Vagina (tissue), 2 donors: ENCODE measurements at regions not wholly inside any gene's neighbourhood (a gene's known extent, or its start where the extent isn't known, plus 50 kb on each side); places are given as distances from the start of the nearest gene placed in this dataset.
"Not testable (repeated sequence)": the region's sequence is repeated elsewhere in the genome, so short reads cannot be mapped to it uniquely, and the experiment has no call there.

Experiments
- DNase-seq, 2 donors: peaks; one replicate each; pipeline ENCODE4 v3.0.0-alpha.2; 2017; ENCODE audit errors: extremely low spot score in 2 of 2
- H3K27ac ChIP-seq: fragments of 200-600 bp; sonication (generic); one replicate; pipeline ENCODE4 v1.5.1; 2019
- H3K27me3 ChIP-seq: fragments of 200-600 bp; sonication (generic); one replicate; pipeline ENCODE4 v1.5.1; 2019
- H3K36me3 ChIP-seq, 2 donors: fragments of 200-600 bp; sonication (generic); one replicate each; pipeline ENCODE4 v1.5.1; 2017 to 2019
- H3K4me1 ChIP-seq: fragments of 200-600 bp; sonication (generic); one replicate; pipeline ENCODE4 v1.5.1; 2019
- H3K4me3 ChIP-seq, 2 donors: fragments of 200-600 bp; sonication (generic); 1 replicate in 1 of 2; 2 replicates in 1 of 2; pipeline ENCODE4 v1.5.1; 2016 to 2019
- H3K9me3 ChIP-seq: fragments of 200-600 bp; sonication (generic); one replicate; pipeline ENCODE4 v1.5.1; 2019
- CTCF ChIP-seq, 3 experiments: fragments of 450-650 bp in 2 of 3; fragments of 200-600 bp in 1 of 3; sonication (generic) in 1 of 3; IDR thresholded peaks; one replicate each; pipeline ENCODE4 v1.5.1; 2017 to 2019; ENCODE audit warnings: antibody characterized with exemption in 3 of 3, mild to moderate bottlenecking in 2 of 3, moderate library complexity in 2 of 3
- POLR2A ChIP-seq, 2 donors: fragments of 450-650 bp; IDR thresholded peaks; one replicate each; pipeline ENCODE4 v1.6.1; 2017; ENCODE audit warnings: antibody characterized with exemption in 2 of 2, mild to moderate bottlenecking in 2 of 2, moderate library complexity in 2 of 2
- POLR2AphosphoS5 ChIP-seq, 2 donors: sonication (generic); formaldehyde crosslinking; IDR thresholded peaks; one replicate each; pipeline ENCODE4 v1.9.0; 2017; ENCODE audit warnings: antibody characterized with exemption in 2 of 2, mild to moderate bottlenecking in 2 of 2, low read depth in 1 of 2; ENCODE audit not compliant: insufficient read depth in 1 of 2
- intact Hi-C: fragments of 100-400 bp; cut with DNase I; formaldehyde crosslinking; loops from one replicate; pipeline ENCODE4 v1.15.1; 2023

- Histone ChIP-seq H3K9me3 (no peaks in the 10 kb centered on the region), H3K27me3 (no peaks in the 10 kb centered on the region), H3K27ac (no peak overlapping the region), H3K36me3 (no peaks in the 10 kb centered on the region), H3K4me3 (no peak overlapping the region), H3K4me1 (no peaks in the 10 kb centered on the region)
- no peak for DNase-seq
- TF ChIP-seq POLR2A (IDR thresholded peaks at IDR 0.05) (no peak), POLR2AphosphoS5 (IDR thresholded peaks at IDR 0.05; ENCODE audit: insufficient read depth in 1 of 2, low read depth in 1 of 2) (no peak), CTCF (IDR thresholded peaks at IDR 0.05) (no peak)
- intact Hi-C loops: no loop called here
Observed at GRCh38 chr1:121538943-121539575, 354.3 kb downstream of the SRGAP2C start.

DNA sequence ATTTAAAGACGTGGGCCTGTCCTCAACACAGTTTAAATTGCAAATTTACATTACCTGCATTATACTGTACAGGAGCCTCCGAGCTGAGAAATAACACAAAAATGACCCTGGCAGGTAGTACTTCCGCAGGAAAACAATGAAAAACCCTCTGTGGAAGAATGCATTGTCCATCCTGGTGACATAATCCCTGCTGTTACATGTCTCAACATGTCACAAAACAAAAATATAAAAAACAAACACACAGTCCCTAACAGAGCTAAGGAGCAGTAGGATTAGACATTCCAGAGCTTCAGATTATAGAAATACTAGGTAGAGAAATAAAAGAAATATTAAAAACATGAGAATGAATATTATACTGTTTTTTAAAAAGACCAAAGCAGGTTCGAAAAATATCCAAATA lies 359.2 kb downstream of the SRGAP2C start:
- H3K4me1 ChIP-seq, H3K27ac ChIP-seq, H3K36me3 ChIP-seq, H3K27me3 ChIP-seq, H3K9me3 ChIP-seq, DNase-seq, intact Hi-C loops, H3K4me3 ChIP-seq: not testable (repeated sequence)

DNA sequence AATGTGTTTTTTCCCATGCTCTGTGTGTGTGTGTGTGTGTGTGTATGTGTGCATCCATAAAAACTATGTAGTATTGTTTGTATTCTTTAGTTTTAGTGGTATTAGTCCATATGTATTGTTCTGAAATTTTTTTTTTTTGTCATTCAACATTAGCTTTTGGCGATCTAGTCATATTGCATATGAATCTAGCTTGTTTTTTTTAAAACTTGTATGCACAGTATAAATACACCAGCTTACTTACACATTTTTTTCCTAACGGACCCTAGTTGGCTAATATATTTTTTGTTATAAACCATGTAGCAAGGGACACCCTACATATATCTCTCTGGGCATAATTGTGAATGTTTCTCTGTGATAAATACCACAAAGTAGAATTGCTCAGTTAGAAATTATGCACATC lies 359.7 kb downstream of the SRGAP2C start:
- Histone ChIP-seq H3K27me3 (no peaks in the 10 kb centered on the region), H3K9me3 (no peaks in the 10 kb centered on the region), H3K4me3 (no peak overlapping the region), H3K4me1 (no peaks in the 10 kb centered on the region), H3K36me3 (no peaks in the 10 kb centered on the region), H3K27ac (no peak overlapping the region)
- no peak for DNase-seq
- TF ChIP-seq CTCF (IDR thresholded peaks at IDR 0.05): no peak
- TF ChIP-seq POLR2AphosphoS5 (IDR thresholded peaks at IDR 0.05; ENCODE audit: insufficient read depth in 1 of 2, low read depth in 1 of 2): no peak
- TF ChIP-seq POLR2A (IDR thresholded peaks at IDR 0.05): no peak
- intact Hi-C loops: no loop called here

DNA sequence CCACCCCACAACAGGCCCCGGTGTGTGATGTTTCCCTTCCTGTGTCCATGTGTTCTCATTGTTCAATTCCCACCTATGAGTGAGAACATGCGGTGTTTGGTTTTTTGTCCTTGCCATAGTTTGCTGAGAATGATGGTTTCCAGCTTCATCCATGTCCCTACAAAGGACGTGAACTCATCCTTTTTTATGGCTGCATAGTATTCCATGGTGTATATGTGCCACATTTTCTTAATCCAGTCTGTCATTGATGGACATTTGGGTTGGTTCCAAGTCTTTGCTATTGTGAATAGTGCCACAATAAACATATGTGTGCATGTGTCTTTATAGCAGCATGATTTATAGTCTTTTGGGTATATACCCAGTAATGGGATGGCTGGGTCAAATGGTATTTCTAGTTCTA lies 361.1 kb downstream of the SRGAP2C start:
- DNase-seq, H3K36me3 ChIP-seq, H3K4me3 ChIP-seq, H3K27ac ChIP-seq, H3K4me1 ChIP-seq, H3K9me3 ChIP-seq, H3K27me3 ChIP-seq, intact Hi-C loops: not testable (repeated sequence)

DNA sequence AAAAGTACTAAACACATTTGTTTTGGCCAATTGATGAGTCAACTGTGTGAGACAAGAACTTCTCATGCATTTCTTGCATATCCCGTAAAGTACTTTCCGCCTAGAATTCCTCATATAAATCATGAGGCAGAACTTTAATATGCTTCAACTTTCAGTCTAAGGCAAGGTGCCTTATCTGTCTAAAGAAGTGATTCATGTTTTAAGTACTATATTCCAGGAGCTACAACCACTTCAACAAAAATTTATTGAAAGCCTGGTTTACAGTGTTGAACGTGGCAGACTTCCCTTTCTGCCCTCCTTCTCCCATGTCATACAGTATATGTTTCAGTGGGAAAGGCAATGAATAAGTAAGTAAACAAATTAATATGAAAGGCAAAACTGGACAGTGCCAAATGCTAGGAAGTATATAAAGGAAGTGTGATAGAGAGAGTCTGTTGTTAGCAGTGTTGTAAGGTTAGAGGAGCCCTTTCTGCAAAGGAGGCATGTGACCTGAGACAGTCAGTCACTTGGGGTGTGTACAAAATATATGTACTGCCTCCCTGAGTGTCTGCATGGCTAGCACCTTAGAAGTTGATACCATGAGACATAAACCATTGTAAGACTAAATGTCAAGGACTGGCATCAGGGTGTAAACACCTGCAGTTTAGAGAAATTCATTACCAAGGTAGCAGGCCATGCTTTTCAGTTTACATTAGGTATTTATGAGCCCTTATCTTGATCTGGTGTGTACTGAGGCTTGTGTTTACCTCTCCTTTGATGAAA lies 362.2 kb downstream of the SRGAP2C start:
- TF ChIP-seq CTCF (IDR thresholded peaks at IDR 0.05) (no peak), POLR2AphosphoS5 (IDR thresholded peaks at IDR 0.05; ENCODE audit: insufficient read depth in 1 of 2, low read depth in 1 of 2) (no peak), POLR2A (IDR thresholded peaks at IDR 0.05) (no peak)
- no peak for DNase-seq

DNA sequence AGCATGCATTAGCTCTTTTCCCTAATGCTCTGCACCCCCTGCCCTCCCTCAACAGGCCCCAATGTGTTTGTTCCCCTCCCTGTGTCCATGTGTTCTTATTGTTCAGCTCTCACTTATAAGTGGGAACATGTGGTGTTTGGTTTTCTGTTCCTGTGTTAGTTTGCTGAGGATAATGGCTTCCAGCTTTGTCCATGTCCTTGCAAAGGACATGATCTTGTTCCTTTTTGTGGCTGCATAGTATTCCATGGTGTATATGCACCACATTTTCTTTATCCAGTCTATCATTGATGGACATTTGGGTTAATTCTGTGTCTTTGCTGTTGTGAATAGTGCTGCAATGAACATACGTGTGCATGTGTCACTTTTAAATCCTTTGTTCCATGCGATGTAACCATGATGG lies 363.0 kb downstream of the SRGAP2C start:
- DNase-seq, H3K9me3 ChIP-seq, H3K27me3 ChIP-seq, intact Hi-C loops, H3K27ac ChIP-seq, H3K4me1 ChIP-seq, H3K36me3 ChIP-seq, H3K4me3 ChIP-seq: not testable (repeated sequence)

More for the DNA sequence above, 362.2 kb downstream of the SRGAP2C start:
- intact Hi-C loops: no loop called here
- Histone ChIP-seq H3K27me3 (no peaks in the 10 kb centered on the region), H3K4me1 (no peaks in the 10 kb centered on the region), H3K27ac (no peak overlapping the region), H3K9me3 (no peaks in the 10 kb centered on the region), H3K4me3 (no peak overlapping the region), H3K36me3 (no peaks in the 10 kb centered on the region)

GRCh38 chr1:121550817-121551216 lies 366.0 kb downstream of the SRGAP2C start:
- H3K9me3 ChIP-seq, H3K27me3 ChIP-seq, H3K4me3 ChIP-seq, intact Hi-C loops, H3K36me3 ChIP-seq, H3K4me1 ChIP-seq, H3K27ac ChIP-seq, DNase-seq: not testable (repeated sequence)

- H3K4me3 ChIP-seq, H3K9me3 ChIP-seq, intact Hi-C loops, H3K27ac ChIP-seq, H3K4me1 ChIP-seq, DNase-seq, H3K27me3 ChIP-seq, H3K36me3 ChIP-seq: not testable (repeated sequence)
Observed at GRCh38 chr1:121551491-121551890, 366.7 kb downstream of the SRGAP2C start.

DNA sequence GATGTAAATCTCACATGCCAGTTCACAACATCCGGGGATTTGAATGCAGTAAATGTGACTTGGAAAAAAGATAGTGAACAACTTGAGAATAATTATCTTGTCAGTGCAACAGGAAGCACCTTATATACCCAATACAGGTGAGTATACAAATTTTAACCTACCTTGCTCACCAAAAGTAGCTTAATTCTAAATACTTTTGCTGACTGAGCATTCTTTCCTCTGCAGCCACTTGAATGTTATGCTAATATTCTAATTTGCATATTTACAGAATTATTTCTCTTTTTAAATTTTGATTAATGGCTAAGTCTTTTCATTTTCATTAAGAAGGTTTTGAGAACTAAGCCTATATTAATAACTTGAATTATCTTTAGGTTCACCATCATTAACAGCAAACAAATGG lies 371.8 kb downstream of the SRGAP2C start:
- intact Hi-C loops, DNase-seq, H3K36me3 ChIP-seq, H3K27me3 ChIP-seq, H3K27ac ChIP-seq, H3K4me1 ChIP-seq, H3K4me3 ChIP-seq, H3K9me3 ChIP-seq: not testable (repeated sequence)

GRCh38 chr1:121558034-121558433 lies 373.3 kb downstream of the SRGAP2C start:
- H3K27ac ChIP-seq, H3K4me1 ChIP-seq, intact Hi-C loops, H3K9me3 ChIP-seq, H3K4me3 ChIP-seq, DNase-seq, H3K36me3 ChIP-seq, H3K27me3 ChIP-seq: not testable (repeated sequence)
